ENCODE measurements at regions not wholly inside any gene's neighbourhood (a gene's known extent, or its start where the extent isn't known, plus 50 kb on each side); places are given as distances from the start of the nearest gene placed in this dataset.
A peak's percentile ranks its signal among the peaks of the same experiment; 100 is the strongest.
"Not testable (repeated sequence)": the region's sequence is repeated elsewhere in the genome, so short reads cannot be mapped to it uniquely, and the experiment has no call there.

DNA sequence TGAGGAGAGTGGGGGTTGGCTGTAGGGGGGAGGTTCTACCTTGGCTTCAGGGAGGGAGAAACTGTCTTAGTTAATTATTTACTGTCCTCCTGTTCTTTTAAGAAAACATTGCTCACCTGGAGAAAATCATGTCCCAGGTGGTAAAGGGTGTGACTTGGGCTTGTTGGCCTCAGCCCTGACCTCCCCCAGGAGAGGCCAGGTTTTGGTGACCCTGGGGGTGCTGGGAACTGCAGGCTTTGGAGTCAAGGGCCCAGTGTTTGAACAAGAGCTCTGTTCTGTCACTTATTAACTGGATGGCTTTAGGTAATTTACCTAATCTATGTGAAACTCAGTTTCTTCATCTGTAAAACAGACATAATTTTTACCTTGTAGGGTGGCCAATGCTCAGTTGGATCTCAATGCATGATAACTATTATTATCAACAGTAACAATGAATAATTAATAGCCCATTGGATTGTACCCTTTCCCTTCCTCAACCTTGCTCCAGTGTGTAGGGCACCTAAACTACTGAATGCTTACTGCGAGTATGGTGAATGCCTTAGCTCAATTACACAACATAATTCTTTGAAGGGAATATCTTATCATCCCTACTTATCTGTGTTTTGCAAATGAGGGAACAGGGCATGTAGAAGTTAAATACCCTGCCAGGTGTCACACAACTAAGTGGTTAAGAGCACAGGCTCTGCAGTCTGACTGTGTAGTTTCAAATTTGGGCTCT, 959.4 kb upstream of the DEFB115 start:
- FAIRE-seq = not testable (repeated sequence)

DNA sequence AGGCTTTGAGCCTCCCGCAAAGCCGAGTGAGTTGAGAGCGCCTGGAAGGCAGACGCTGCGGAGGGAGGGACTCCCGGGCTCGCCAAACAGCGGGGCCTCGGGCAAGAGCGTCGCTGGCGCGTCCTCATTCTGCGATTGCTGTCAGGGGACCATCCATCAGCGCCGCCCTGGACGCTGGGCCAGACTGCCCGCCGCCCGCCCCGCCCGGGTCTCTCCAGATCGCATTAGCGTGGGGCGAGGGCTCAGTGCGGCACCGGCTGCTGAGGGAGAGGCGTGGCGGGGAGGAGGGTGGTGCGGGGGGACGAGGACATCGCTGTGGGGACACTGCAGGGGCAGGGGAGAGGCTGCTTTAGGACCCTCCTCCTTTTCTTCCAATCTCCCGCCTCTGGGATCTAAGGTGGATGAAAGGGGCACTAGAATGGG, 957.2 kb upstream of the DEFB115 start:
- not testable (repeated sequence) for FAIRE-seq

DNA sequence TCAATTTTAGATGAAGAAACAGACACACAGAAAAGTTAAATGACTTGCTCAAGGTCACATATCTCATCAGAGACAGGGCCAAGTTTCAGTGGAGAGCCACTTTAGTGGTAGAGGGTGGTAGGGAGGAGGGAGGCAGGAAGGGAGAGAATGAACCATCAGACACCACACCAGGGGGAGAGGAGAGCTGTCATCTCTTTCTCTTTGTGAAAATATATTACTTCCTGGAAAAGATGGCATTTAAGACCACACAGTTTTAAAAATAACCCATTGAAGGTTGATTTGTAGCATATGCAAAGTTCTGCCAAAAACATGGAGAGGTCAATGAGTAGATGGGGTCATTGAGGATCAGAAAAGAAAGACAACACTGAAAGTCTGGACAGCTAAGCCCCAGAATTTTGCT, 954.7 kb upstream of the DEFB115 start:
- FAIRE-seq = not testable (repeated sequence)

DNA sequence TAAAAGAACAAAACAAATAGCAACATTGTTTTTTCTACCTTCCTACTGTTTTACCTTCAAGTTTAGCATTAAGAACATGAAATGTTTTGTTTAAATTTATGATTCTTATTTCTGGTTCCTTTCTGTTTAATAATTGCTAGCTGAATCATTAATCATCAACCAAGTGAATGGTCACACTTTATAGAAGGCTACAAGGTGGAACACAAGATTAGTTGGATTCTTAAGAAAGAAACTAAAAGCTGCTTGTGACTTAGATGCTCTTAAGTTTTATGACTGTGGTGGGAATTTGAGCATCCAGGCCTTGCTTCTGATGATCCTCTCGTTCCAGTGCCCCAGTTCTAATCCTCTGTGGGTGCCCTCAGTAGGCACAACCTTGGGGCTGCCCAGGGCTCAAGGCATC, 947.5 kb upstream of the DEFB115 start:
- FAIRE-seq = not testable (repeated sequence)

DNA sequence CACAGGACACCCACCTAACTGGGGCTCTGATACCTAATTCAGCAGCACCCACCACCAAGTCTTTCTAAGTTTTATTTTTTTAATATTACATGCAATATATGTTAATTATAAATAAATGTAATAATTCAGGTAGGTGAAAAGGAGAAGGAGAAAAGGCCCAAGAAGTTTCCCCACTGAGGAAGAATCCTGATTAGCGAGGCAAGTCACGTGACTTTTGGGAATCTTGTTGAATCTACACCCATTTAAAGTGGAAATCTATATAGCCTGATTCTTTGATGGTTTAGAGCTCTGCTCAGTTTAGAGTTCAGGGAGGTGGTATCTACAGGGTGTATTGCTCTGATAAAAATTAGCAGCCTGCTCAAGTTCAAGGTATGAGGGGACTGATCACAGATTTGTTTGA, 947.1 kb upstream of the DEFB115 start:
- not testable (repeated sequence) for FAIRE-seq

DNA sequence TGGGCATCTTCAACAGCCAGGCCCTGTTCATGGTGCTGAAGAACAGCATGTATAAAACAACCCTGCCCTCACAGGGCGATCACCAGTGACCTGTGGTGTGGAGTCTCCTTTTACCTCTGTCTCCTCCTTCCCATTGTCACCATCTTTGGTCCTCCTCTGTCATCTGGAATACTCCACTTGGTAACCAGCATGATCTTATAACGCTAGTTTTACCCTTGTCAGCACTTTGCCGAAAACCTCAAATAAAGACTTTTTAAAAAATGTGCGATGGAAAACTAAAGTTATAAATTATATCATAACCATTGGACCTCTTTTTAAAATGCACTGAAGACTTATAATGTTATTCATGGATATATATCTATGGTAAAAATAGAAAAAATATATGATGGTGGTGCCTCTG, 945.2 kb upstream of the DEFB115 start:
- FAIRE-seq = not testable (repeated sequence)

DNA sequence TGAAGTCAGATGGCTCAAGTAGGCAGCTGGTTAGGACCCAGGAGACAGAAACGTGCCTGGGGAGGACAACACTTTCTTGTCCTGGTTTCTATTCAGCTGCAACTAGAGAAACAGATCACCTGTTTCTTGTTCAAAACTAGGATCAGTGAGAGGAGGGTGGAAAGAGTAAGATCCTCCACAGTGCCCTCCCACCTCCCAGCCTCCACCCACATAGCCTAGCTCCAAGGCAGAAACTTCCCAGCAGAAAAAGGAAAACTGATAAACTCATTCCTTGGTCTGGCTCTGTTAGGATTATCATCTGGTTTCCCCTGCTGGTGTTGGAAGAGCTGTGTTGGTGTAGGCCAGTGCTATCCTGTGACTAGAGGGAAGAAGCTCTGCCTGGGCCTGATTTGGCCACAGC, 943.8 kb upstream of the DEFB115 start:
- not testable (repeated sequence) for FAIRE-seq

DNA sequence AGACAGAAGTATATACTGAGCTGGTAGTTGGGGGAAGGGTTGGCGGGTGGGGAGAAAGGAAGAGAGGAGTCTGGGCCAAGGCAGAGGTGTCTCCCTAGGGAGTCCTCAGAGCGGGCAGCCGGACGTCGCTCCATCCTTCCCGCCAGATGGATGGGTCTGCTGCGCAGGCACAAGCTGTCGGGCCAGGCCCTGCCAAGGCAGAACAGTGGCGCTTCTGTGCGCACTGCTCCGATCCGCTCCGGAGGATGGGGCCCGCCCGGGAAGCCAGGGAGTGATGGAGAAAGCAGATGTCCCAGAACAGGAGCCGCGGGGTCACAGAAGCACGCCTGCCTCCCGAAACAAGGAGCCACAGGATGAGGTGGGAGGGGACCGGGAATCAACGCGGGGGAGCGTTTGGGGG, 941.4 kb upstream of the DEFB115 start:
- not testable (repeated sequence) for FAIRE-seq

DNA sequence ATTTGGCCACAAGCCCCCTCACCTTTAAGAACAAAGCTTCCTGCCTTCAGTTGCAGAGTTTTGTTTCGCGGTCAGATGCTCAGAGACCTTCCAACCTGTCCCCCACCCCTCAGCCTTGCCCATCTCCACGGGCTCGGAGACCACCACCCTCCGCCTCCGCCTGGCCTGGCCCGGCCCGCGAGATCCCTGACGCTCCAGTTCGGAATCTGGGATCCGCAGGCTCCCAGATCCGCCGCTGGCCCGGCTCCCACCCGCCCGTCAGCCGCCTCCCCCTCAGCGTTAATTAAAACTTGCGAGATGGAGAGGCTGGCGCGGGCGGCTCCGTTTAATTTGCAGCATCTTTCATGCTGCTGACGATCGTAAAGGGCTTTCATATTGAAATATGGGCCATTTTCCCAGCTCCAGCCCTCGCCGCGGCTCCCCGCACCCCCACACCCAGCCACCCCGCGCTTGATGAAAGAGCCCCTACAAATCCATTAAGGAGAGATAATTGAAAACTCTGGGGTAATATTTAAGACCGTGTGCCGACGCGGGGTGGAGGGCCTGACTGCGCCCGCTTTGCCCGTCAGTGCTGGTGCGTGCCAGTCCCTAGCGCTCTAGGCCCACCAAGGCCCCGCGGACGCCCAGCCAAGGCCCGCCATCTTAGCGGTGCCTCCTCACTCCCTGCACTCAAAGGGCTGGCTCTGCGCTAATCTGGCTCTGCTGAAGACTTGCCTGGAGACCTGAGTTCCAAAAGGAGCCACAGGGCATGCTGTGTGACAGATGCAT, 940.7 kb upstream of the DEFB115 start:
- FAIRE-seq = not testable (repeated sequence)

DNA sequence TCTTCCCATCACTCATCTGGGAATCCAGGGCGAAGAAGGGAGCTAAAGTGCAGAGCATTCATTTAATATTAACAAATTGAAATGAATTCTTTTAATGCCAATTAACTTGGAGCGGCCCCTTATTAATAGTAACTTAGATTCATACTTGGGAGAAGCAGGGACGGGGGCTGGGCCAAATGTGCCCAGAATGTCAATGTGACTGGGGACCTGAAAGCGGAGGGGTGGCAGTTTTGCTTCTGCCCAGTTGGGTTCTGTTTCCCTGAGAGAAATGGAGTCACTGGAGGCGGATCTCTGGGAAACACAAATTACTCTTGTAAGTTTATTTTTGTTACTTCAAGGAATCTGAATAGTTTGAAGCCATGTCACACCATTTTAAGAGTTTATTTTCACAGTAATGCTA, 923.7 kb upstream of the DEFB115 start:
- not testable (repeated sequence) for FAIRE-seq

DNA sequence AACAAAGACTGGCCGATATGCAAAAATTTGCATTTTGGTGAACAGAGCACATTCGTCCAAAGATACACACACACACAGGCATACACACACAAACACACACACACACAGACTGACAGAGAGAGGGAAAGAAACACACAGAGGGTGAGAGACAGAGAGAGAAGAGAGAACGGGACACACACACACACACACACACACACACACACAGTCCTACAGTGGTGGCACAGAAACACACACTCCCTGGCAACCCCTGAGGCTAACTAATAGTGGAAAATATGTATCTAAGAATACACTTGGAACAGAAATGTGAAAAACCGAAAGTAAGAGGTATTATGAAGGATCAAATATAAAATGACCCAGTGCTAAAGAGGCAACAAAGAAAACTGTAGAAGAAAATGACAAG, 919.9 kb upstream of the DEFB115 start:
- not testable (repeated sequence) for FAIRE-seq

DNA sequence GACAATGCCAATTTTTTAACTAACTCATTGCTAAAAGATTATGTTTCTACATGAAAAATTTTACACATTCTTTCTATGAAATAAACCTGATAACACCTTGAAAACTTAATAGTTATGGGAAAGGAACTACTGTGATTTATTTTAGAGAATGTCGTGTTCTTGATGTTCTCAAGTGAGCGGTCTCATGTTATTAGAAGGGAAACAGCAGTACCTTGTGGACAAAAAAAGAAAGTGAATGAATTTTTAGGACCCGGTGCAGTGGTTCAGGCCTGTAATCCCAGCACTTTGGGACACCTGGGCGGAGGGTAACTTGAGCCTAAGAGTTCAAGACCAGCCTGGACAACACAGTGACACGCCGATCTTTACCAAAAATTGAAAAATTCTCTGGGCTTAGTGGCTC, 908.5 kb upstream of the DEFB115 start:
- peak; percentile 91 for FAIRE-seq

DNA sequence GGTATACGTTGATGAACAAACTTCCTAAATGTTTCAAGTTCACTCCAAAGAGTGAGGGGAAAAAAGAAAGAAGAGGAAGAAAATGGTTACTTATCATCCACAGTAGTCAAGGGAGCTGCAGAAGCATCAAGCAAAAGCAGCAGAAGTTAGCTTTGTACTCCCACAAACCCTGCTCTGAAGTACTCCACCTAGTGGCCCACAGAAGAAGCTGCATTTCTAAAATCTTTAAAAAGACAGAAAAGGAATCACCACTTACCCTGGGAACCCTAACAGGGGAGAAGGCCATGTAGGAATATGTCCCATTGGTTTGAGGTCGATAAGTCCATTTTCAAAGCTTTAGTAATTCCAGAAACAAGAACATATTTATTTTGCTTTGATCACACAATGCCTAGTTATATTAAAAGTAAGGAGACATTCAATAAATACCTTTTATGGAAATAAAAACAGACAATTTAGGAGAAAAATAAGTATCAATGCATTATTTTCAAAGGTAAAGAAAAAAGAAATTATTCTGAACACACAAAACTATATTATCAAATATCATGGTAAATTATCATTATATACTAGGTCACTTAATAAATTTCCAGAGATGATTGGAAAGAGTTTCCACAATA, 900.5 kb upstream of the DEFB115 start:
- peak; percentile 85 for FAIRE-seq

DNA sequence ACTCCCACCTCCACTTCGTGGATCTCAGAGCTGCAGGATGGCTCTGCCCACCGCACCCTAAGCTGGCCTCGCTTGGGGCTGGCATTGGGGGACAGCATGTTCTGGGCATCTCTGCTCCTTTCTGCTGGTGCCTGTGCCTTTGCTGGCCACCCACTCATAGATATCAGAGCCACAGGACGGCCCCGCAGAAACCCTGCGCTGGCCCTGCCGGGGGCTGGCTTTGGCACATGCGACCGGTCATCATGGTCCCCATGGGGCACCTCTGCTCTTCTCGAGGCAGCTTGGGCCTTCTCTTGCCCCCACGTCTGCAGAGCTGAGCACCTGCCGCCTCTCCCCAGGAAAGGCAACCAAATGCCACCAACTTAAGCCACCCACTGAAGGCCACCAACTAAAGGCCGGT, 895.7 kb upstream of the DEFB115 start:
- not testable (repeated sequence) for FAIRE-seq

DNA sequence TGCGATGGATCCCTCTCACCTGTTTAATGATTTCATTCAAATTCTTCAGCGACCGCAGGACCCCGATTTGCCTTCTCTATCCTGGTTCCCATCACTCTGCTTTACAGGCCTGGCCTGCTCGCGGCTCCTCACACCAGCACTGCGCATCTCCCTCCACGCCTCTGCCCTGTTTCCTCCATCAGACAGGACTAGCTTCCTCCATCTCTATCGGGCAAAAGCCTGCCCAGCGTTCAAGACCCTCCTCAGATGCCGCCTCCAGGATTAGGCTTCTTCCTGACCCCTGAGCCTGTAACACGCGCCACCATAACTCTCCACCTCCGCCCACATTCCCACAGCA, 881.1 kb upstream of the DEFB115 start:
- FAIRE-seq = not testable (repeated sequence)

DNA sequence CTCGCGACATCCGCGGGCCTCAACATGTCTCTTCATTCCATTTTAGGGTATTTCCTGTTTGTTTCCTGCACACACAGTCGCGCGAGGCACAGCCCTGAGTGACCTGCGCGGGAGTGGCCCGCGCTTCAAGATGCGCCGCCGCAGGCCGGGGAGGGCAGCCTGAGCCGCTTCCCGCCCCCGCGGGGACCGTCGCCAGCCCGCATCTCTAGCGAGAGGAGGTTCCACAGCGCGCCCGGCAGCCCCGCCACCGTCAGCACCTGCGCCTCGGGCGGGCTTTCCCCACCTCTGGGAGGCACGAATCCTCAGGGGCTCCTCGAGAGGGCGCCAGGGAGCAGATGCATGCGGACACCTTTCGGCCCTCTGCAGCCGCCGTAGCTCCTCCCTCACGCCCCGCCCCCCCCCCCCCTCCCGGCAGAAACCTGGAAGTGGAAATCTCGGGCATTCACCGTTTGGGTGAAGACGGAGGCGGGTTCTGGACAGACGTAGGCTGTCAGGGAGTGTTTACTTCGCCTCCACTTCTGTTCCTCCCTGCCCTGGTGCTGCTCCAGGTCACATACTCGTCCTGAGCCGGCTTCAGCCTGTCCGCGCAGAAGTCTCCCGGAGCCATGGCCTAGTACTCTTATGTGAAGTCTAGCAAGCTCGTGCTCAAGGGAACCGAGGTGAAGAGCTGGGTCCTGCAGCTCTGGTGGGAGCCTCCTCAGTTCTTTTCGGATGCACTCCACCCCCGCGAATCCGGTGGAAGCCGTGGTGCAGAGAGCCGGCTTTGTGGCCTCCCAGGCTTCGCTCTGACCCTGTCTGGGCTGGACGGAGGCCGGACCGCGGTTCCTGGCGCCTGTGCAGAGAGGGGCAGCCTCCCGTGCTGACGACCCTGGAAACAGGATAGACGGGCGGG, 880.5 kb upstream of the DEFB115 start:
- FAIRE-seq = no peak

DNA sequence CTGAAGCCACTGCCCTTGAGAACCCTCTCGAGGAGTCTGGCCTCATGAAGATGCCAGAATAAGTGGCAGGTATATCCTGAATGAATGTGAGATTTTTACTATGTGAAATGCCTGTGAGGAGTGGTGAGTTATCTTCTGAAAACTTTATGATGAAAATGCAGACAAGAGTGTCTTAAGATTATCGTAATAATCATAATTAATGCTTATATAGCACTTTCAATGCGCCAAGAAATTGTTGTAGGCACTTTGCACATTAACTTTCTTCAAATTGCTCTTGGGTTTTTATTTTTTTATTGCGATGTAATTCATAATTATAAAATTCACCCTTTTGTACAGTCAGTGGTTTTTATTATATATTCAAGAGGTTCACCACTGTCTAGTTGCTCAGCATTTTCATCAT, 879.1 kb upstream of the DEFB115 start:
- FAIRE-seq = peak; percentile 51

DNA sequence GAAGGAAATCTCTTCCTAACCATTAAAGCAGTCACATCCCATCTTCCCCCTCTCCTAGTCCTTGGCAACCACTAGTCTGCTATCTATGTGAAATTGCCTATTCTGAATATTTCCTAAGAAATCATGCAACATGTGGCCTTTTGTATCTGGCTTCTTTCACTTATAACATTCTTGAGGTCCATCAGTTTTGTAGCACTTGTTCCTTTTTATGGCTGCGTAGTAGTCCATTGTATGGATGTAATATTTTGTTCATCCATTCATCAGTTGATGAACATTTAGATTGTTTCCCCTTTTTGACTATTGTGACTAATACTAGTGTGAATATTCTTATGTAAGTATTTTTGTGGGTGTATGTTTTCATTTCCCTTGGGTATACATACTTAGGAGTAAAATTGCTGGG, 878.7 kb upstream of the DEFB115 start:
- FAIRE-seq = not testable (repeated sequence)

DNA sequence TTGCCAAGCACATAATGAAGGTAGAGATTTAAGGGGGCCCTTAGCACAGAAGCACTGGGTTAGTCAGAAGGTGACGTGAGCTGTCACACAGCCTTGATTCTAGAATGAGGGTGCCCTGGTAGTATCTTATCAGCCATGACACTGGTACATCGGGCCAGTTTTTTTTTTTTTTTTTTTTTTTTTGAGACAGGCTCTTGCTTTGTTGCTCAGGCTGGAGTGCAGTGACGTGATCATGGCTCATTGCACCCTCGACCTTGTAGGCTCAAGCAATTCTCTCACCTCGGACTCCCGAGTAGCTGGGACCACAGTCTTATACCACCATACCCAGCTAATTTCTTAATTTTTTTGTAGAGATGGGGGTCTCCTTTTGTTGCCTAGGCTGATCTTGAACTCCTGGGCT, 872.6 kb upstream of the DEFB115 start:
- not testable (repeated sequence) for FAIRE-seq

DNA sequence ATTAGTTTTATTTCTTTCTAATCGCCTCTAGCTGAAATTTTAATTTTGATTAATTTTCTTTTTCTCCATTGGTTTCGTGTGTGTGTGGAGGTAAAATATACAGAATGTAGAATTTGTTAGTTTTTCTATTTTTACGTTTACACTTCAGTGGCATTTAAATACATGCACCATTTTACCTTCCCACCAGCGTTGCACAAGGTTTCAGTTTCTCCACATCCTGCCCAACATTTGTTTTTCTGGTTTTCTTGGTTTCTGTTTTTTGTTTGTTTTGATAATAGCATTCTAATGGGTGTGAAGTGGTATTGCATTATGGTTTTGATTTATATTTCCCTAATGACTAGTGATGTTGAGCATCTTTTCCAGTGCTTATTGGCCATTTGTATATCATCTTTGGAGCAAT, 871.4 kb upstream of the DEFB115 start:
- FAIRE-seq = not testable (repeated sequence)

DNA sequence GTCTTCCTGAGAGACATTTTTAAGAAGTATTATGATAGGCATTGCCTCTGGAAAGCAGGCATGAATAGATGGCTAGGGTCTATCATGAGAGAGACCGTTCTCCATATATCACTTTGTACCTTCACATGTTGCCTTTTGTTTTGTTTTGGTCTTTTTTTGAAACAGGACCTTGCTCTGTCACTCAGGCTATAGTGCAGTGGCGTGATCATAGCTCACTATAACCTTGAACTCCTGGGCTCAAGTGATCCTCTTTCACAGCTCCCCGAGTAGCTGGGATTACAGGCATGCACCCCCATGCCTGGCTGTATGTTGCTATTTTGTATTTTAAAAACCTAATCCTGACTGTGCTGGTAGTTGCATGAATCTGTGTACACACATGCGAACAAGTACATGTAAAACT, 869.6 kb upstream of the DEFB115 start:
- not testable (repeated sequence) for FAIRE-seq

DNA sequence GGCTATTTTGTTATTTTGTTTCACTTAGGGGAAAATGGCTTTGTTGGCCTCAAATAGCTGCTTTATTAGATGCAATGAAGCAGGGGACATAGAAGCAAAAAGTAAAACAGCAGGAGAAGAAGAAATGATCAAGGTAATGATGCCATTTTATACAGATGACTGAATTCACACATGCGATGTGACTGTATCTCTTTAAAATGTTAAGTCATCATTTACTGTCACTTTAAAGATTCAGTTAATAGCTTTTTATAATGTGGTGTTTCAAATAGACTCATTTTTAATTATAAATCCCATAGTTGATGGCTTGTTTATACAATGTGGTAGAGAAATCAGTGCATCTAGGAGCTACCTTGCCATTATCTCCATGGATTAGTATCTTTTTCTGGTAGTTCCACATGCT, 863.9 kb upstream of the DEFB115 start:
- FAIRE-seq = not testable (repeated sequence)

DNA sequence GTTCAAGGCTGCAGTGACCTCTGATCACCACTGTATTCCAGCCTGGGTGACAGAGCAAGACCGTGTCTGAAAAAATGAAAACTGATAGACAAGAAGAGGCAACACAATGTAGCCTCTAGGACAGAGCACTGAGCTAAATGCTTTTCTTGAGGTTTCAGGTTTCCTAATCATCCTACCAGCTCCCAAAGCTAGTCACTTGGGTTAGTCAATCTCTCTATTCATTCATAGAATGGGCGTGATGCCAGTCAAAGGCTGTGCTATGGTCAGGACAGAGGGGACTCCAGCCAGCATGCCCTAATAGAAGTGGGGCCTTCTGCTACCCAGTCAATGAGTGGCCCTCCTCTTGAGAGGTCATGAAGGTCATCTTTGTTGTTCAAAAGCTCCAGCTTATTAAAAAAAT, 860.4 kb upstream of the DEFB115 start:
- not testable (repeated sequence) for FAIRE-seq
